GM18502 (cell line): ENCODE measurements at regions not wholly inside any gene's neighbourhood (a gene's known extent, or its start where the extent isn't known, plus 50 kb on each side); places are given as distances from the start of the nearest gene placed in this dataset.

Source experiments
- ATAC-seq: cut with Tn5 transposase; IDR thresholded peaks from one replicate; pipeline ENCODE4 v1.9.1; 2021; ENCODE audit warnings: mild to moderate bottlenecking; ENCODE audit not compliant: unreplicated experiment, poor library complexity

GRCh38 chr16:8204096-8204495 lies 386.2 kb downstream of the TMEM114 start:
- no peak for ATAC-seq

GRCh38 chr16:8203101-8203500 lies 387.2 kb downstream of the TMEM114 start:
- ATAC-seq, result no peak

GRCh38 chr16:8200839-8201238 lies 389.5 kb downstream of the TMEM114 start:
- ATAC-seq, result no peak

GRCh38 chr16:8199390-8199789 lies 390.9 kb downstream of the TMEM114 start:
- ATAC-seq, result no peak

- no peak for ATAC-seq
Measured at GRCh38 chr16:8194794-8195193, 395.5 kb downstream of the TMEM114 start.

GRCh38 chr16:8188841-8189240 lies 401.5 kb downstream of the TMEM114 start:
- ATAC-seq, result no peak

GRCh38 chr16:8187782-8188372 lies 402.4 kb downstream of the TMEM114 start:
- no peak for ATAC-seq

GRCh38 chr16:8184854-8185253 lies 405.5 kb downstream of the TMEM114 start:
- ATAC-seq, result no peak

GRCh38 chr16:8183176-8184099 lies 406.9 kb downstream of the TMEM114 start:
- ATAC-seq, result no peak

- no peak for ATAC-seq
Measured at GRCh38 chr16:8182761-8183160, 407.6 kb downstream of the TMEM114 start.

- no peak for ATAC-seq
Measured at GRCh38 chr16:8179615-8180014, 410.7 kb downstream of the TMEM114 start.

GRCh38 chr16:8178271-8178670 lies 412.0 kb downstream of the TMEM114 start:
- ATAC-seq, result no peak

- no peak for ATAC-seq
Measured at GRCh38 chr16:8175411-8175810, 414.9 kb downstream of the TMEM114 start.

- peak; percentile 43 for ATAC-seq
Measured at GRCh38 chr16:8173111-8173644, 417.1 kb downstream of the TMEM114 start.

- no peak for ATAC-seq
Measured at GRCh38 chr16:8172551-8172950, 417.8 kb downstream of the TMEM114 start.

GRCh38 chr16:8168016-8168415 lies 422.3 kb downstream of the TMEM114 start:
- no peak for ATAC-seq

GRCh38 chr16:8167436-8167835 lies 422.9 kb downstream of the TMEM114 start:
- no peak for ATAC-seq

- no peak for ATAC-seq
Measured at GRCh38 chr16:8158051-8158450, 432.3 kb downstream of the TMEM114 start.

- ATAC-seq, result no peak
Measured at GRCh38 chr16:8155275-8155674, 435.0 kb downstream of the TMEM114 start.

GRCh38 chr16:8146256-8147012 lies 443.9 kb downstream of the TMEM114 start:
- ATAC-seq, result no peak

- no peak for ATAC-seq
Measured at GRCh38 chr16:8138666-8139065, 451.6 kb downstream of the TMEM114 start.
